ENCODE measurements at regions not wholly inside any gene's neighbourhood (a gene's known extent, or its start where the extent isn't known, plus 50 kb on each side); places are given as distances from the start of the nearest gene placed in this dataset.

DNA sequence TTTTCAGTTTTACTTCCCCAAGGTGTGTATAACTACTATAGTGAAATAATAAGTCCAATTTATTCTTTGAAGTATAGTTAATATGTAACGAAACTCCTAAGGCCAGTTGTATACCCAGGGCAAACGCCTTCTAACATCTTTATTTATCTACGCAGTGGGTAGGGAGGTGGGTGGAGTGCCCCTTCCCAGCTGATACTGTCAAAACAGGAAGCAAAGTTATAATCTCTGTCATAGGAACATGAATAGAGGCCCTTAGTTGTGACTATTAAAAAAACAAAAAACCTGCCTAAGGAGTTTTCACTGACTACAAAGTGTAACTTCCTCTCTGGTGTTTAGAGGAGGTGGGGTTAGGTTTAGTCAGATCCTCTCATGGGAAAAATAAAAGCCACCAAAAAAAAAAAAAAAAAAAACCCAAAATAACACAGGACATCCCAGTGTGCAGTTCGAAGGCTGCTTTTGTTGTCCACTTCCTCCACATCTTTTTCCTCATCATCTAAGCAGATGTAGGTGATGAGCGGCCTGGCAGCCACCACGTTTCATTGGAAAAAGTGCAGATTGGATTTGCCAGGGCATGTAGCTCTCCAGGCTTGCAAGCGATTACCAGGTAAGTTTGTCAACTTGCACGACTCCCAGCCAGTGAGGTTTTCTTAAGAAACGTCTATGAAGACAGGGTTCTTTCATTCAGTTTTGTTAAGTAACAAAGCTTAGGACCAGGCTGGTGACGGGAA is 58.7 kb downstream of the UTRN start:
- POLR2A ChIA-PET (ENCODE audit: unreplicated experiment), result no interaction called here
- H3K4me2 ChIP-seq (ENCODE audit: low read length), result no peak overlapping the region

DNA sequence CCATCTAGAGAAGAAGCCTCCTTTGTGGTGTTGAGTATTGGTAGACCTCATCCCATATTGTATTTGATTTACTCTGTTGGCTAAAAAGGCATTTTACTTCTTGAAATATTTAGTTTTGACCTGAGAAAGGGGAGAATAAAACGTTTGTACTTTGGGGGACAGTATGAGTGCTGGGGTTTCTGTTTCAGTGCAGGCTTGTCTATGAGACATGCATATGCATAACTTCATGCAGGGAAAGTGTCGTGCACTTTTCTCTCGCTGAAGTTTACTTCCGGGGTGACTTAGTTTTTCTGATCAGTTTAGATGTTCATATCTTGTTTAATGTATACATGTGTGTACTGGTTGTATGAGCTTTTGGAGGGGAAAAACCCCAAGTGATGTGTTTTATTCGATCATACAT is 59.5 kb downstream of the UTRN start:
- Histone ChIP-seq H3K27ac (ENCODE audit: low read length) (no peak overlapping the region), H3K36me3 (ENCODE audit: low read depth, low read length) (no peaks in the 10 kb centered on the region), H3K9me3 (ENCODE audit: low read length) (no peaks in the 10 kb centered on the region), H3K27me3 (ENCODE audit: low read length) (no peaks in the 10 kb centered on the region), H3K9ac (ENCODE audit: low read length) (no peak overlapping the region), H3K4me3 (ENCODE audit: low read length) (no peak overlapping the region), H3K4me2 (ENCODE audit: low read length) (no peak overlapping the region), H4K20me1 (ENCODE audit: low read length) (peaks cover 4% of the 10 kb centered on the region; the same call in 1 of the 2 replicates), H3K79me2 (ENCODE audit: low read length) (peaks cover 59% of the 10 kb centered on the region), H2AFZ (ENCODE audit: low read length) (no peak overlapping the region), H3K9me2 (replicated peaks; ENCODE audit: low read length) (no peaks in the 10 kb centered on the region), H3F3A (ENCODE audit: low read length, unreplicated experiment) (no peaks in the 10 kb centered on the region), H3K4me1 (ENCODE audit: insufficient read depth, low read length) (peaks cover 41% of the 10 kb centered on the region)
- ATAC-seq (no peak), DNase-seq (no peak)
- intact Hi-C loops (cut with micrococcal nuclease), result loop anchor here (10.0 kb wide), 1 partner anchor 70 kb away; no protein-coding TSS in a partner anchor
- no TSS peak for BruUV-seq (replicated peaks)
- ChIA-PET CTCF (no interaction called here), POLR2A (ENCODE audit: unreplicated experiment) (no interaction called here)
- no peak for TF ChIP-seq EZH2phosphoT487 (IDR thresholded peaks at IDR 0.05; ENCODE audit: borderline replicate concordance, low read length)
- TF ChIP-seq, protein P1, sequence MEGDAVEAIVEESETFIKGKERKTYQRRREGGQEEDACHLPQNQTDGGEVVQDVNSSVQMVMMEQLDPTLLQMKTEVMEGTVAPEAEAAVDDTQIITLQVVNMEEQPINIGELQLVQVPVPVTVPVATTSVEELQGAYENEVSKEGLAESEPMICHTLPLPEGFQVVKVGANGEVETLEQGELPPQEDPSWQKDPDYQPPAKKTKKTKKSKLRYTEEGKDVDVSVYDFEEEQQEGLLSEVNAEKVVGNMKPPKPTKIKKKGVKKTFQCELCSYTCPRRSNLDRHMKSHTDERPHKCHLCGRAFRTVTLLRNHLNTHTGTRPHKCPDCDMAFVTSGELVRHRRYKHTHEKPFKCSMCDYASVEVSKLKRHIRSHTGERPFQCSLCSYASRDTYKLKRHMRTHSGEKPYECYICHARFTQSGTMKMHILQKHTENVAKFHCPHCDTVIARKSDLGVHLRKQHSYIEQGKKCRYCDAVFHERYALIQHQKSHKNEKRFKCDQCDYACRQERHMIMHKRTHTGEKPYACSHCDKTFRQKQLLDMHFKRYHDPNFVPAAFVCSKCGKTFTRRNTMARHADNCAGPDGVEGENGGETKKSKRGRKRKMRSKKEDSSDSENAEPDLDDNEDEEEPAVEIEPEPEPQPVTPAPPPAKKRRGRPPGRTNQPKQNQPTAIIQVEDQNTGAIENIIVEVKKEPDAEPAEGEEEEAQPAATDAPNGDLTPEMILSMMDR (conservative IDR thresholded peaks at IDR 0.05; ENCODE audit: low read depth, low read length), result no peak
- TF ChIP-seq EZH2 (IDR thresholded peaks at IDR 0.05; ENCODE audit: low read length, unreplicated experiment), result no peak

More for the DNA sequence above, 58.7 kb downstream of the UTRN start:
- ATAC-seq, result no peak
- no peak overlapping the region for H3K9ac ChIP-seq (ENCODE audit: low read length)
- peaks cover 62% of the 10 kb centered on the region for H3K79me2 ChIP-seq (ENCODE audit: low read length)
- no peak overlapping the region for H3K27ac ChIP-seq (ENCODE audit: low read length)
- H3K9me2 ChIP-seq (replicated peaks; ENCODE audit: low read length), result no peaks in the 10 kb centered on the region
- CTCF ChIA-PET, result no interaction called here
- intact Hi-C loops (cut with micrococcal nuclease), result loop anchor here (10.0 kb wide), 1 partner anchor 71 kb away; no protein-coding TSS in a partner anchor
- no peak overlapping the region for H3K4me3 ChIP-seq (ENCODE audit: low read length)
- no peaks in the 10 kb centered on the region for H3F3A ChIP-seq (ENCODE audit: low read length, unreplicated experiment)
- no peaks in the 10 kb centered on the region for H3K36me3 ChIP-seq (ENCODE audit: low read depth, low read length)
- no peaks in the 10 kb centered on the region for H3K9me3 ChIP-seq (ENCODE audit: low read length)
- H3K4me1 ChIP-seq (ENCODE audit: insufficient read depth, low read length), result peaks cover 35% of the 10 kb centered on the region
- peaks cover 4% of the 10 kb centered on the region; the same call in 1 of the 2 replicates for H4K20me1 ChIP-seq (ENCODE audit: low read length)
- DNase-seq, result no peak
- no peak overlapping the region for H2AFZ ChIP-seq (ENCODE audit: low read length)
- BruUV-seq (replicated peaks), result no TSS peak
- no peak for TF ChIP-seq EZH2 (IDR thresholded peaks at IDR 0.05; ENCODE audit: low read length, unreplicated experiment)
- TF ChIP-seq, protein P1 (conservative IDR thresholded peaks at IDR 0.05; ENCODE audit: low read depth, low read length), result no peak
- no peak for TF ChIP-seq EZH2phosphoT487 (IDR thresholded peaks at IDR 0.05; ENCODE audit: borderline replicate concordance, low read length)
- no peaks in the 10 kb centered on the region for H3K27me3 ChIP-seq (ENCODE audit: low read length)

DNA sequence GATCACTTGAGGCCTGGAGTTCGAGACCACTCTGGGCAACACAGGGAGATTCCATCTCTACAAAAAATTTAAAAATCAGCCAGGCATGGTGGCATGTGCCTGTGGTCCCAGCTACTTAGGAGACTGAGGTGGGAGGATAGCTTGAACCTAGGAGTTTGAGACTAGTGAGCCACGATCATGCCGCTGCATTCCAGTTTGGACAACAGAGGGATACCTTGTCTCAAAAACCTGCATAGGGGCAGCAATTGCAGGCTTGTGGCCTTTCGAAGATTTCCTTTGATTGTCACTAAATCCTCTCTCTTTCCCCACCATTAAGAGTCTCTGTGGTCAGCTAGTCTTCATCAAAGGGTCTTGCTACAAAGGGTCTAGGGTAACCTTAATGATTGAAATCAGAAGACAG is 60.3 kb downstream of the UTRN start:
- CTCF ChIA-PET, result no interaction called here
- H3K4me2 ChIP-seq (ENCODE audit: low read length), result no peak overlapping the region

More for the DNA sequence above, 60.3 kb downstream of the UTRN start:
- Histone ChIP-seq H2AFZ (ENCODE audit: low read length) (no peak overlapping the region), H3K4me1 (ENCODE audit: insufficient read depth, low read length) (peaks cover 46% of the 10 kb centered on the region), H3K9me3 (ENCODE audit: low read length) (no peaks in the 10 kb centered on the region), H3K79me2 (ENCODE audit: low read length) (peaks cover 57% of the 10 kb centered on the region), H3K36me3 (ENCODE audit: low read depth, low read length) (no peaks in the 10 kb centered on the region), H3K4me3 (ENCODE audit: low read length) (no peak overlapping the region), H3F3A (ENCODE audit: low read length, unreplicated experiment) (no peaks in the 10 kb centered on the region), H3K27ac (ENCODE audit: low read length) (no peak overlapping the region), H3K27me3 (ENCODE audit: low read length) (no peaks in the 10 kb centered on the region), H4K20me1 (ENCODE audit: low read length) (peaks cover 4% of the 10 kb centered on the region; the same call in 1 of the 2 replicates), H3K9ac (ENCODE audit: low read length) (no peak overlapping the region), H3K9me2 (replicated peaks; ENCODE audit: low read length) (no peaks in the 10 kb centered on the region)
- no TSS peak for BruUV-seq (replicated peaks)
- intact Hi-C loops (cut with micrococcal nuclease), result loop anchor here (10.0 kb wide), 1 partner anchor 69 kb away; no protein-coding TSS in a partner anchor
- no peak for TF ChIP-seq EZH2phosphoT487 (IDR thresholded peaks at IDR 0.05; ENCODE audit: borderline replicate concordance, low read length)
- TF ChIP-seq, protein P1 (conservative IDR thresholded peaks at IDR 0.05; ENCODE audit: low read depth, low read length), result no peak
- ATAC-seq (no peak), DNase-seq (no peak)
- POLR2A ChIA-PET (ENCODE audit: unreplicated experiment), result no interaction called here

Measured in PC-3 (cell line).